IgD-negative memory B cell (primary cell): ENCODE measurements at regions not wholly inside any gene's neighbourhood (a gene's known extent, or its start where the extent isn't known, plus 50 kb on each side); places are given as distances from the start of the nearest gene placed in this dataset.
"Not testable (repeated sequence)": the region's sequence is repeated elsewhere in the genome, so short reads cannot be mapped to it uniquely, and the experiment has no call there.

Experiments
- H3K27ac Mint-ChIP-seq, 3 donors: one replicate each; pipeline ENCODE4 v1.8.0; 2020 to 2022; ENCODE audit warnings: mild to moderate bottlenecking in 3 of 3, mixed read lengths in 3 of 3, moderate library complexity in 1 of 3
- H3K27me3 Mint-ChIP-seq: one replicate; pipeline ENCODE4 v1.8.0; 2021; ENCODE audit warnings: mixed read lengths
- H3K36me3 Mint-ChIP-seq: one replicate; pipeline ENCODE4 v1.8.0; 2020; ENCODE audit warnings: mild to moderate bottlenecking, mixed read lengths
- H3K4me1 Mint-ChIP-seq, 3 donors: one replicate each; pipeline ENCODE4 v1.8.0; 2020 to 2022; ENCODE audit warnings: mixed read lengths in 3 of 3, mild to moderate bottlenecking in 1 of 3
- H3K4me3 Mint-ChIP-seq, 4 donors: one replicate each; pipeline ENCODE4 v1.8.0; 2020 to 2022; ENCODE audit warnings: mild to moderate bottlenecking in 4 of 4, mixed read lengths in 4 of 4, moderate library complexity in 3 of 4
- H3K9me3 Mint-ChIP-seq, 3 donors: one replicate each; pipeline ENCODE4 v1.8.0; 2020 to 2021; ENCODE audit warnings: mixed read lengths in 3 of 3, mild to moderate bottlenecking in 1 of 3

DNA sequence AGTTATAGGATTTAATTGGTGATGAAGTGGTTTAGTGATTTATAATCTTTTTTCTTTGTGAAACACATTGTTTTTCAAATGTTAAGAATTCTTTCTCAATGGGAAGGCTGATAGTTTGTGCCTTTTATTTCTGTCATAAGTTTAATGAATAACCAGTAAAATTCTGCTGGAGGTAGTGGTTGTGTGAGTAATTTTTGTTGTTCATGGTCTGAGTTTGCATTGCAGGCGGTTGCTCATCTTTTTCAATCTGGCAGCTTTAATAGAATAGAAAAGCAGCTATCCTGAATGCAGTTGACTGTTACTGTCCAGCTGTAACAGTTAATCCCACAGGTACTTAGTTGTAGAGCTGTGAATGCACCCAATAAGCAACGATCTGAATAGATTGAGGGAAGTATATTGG is 215.6 kb upstream of the AFF2 start:
- Mint-ChIP-seq H3K4me3 (no peak overlapping the region), H3K9me3 (no peaks in the 10 kb centered on the region), H3K27ac (no peak overlapping the region), H3K36me3 (no peaks in the 10 kb centered on the region), H3K27me3 (peaks cover 3% of the 10 kb centered on the region), H3K4me1 (peaks cover 1 to 10% (median 2%) of the 10 kb centered on the region in 3 donors)

GRCh38 chrX:148288451-148288850 is 212.0 kb upstream of the AFF2 start:
- Mint-ChIP-seq H3K4me3 (no peak overlapping the region), H3K27me3 (peaks cover 3% of the 10 kb centered on the region), H3K27ac (no peak overlapping the region), H3K4me1 (peaks cover 0 to 6% (median 0%) of the 10 kb centered on the region in 3 donors), H3K36me3 (no peaks in the 10 kb centered on the region), H3K9me3 (no peaks in the 10 kb centered on the region)

GRCh38 chrX:148290041-148290440 is 210.4 kb upstream of the AFF2 start:
- Mint-ChIP-seq H3K4me3 (no peak overlapping the region), H3K27me3 (peaks cover 3% of the 10 kb centered on the region), H3K27ac (no peak overlapping the region), H3K36me3 (no peaks in the 10 kb centered on the region), H3K4me1 (no peaks in the 10 kb centered on the region), H3K9me3 (no peaks in the 10 kb centered on the region)

- no peak overlapping the region for H3K27ac Mint-ChIP-seq
- H3K9me3 Mint-ChIP-seq, result no peaks in the 10 kb centered on the region
- no peak overlapping the region for H3K4me3 Mint-ChIP-seq
- H3K36me3 Mint-ChIP-seq, result no peaks in the 10 kb centered on the region
- no peaks in the 10 kb centered on the region for H3K27me3 Mint-ChIP-seq
- H3K4me1 Mint-ChIP-seq, result no peaks in the 10 kb centered on the region
Measured at GRCh38 chrX:148290931-148291330, 209.5 kb upstream of the AFF2 start.

- Mint-ChIP-seq H3K27me3 (no peaks in the 10 kb centered on the region), H3K9me3 (peaks cover 0 to 2% (median 1%) of the 10 kb centered on the region in 3 donors), H3K4me1 (no peaks in the 10 kb centered on the region), H3K4me3 (no peak overlapping the region), H3K27ac (no peak overlapping the region), H3K36me3 (no peaks in the 10 kb centered on the region)
Measured at GRCh38 chrX:148298737-148299136, 201.7 kb upstream of the AFF2 start.

DNA sequence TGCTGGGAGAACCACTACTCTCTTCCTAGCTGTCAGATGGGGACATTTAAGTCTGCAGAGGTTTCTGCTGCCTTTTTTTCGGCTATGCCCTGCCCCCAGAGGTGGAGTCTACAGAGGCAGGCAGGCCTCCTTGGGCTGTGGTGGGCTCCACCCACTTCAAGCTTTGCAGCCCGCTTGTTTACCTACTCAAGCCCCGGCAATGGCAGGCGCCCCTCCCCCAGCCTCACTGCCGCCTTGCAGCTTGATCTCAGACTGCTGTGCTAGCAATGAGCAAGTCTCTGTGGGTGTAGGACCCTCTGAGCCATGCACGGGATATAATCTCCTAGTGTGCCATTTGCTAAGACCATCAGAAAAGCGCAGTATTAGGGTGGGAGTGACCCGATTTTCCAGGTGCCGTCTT is 195.2 kb upstream of the AFF2 start:
- not testable (repeated sequence) for H3K9me3 Mint-ChIP-seq, H3K4me3 Mint-ChIP-seq, H3K36me3 Mint-ChIP-seq, H3K4me1 Mint-ChIP-seq, H3K27me3 Mint-ChIP-seq, H3K27ac Mint-ChIP-seq

GRCh38 chrX:148309413-148309812 is 191.0 kb upstream of the AFF2 start:
- H3K27me3 Mint-ChIP-seq, result peaks cover 3% of the 10 kb centered on the region
- H3K4me1 Mint-ChIP-seq, result peaks cover 2 to 7% (median 4%) of the 10 kb centered on the region in 3 donors
- H3K27ac Mint-ChIP-seq, result no peak overlapping the region

GRCh38 chrX:148310426-148311165 is 189.8 kb upstream of the AFF2 start:
- Mint-ChIP-seq H3K27me3 (peaks cover 3% of the 10 kb centered on the region), H3K36me3 (no peaks in the 10 kb centered on the region), H3K4me1 (peaks cover 2 to 7% (median 4%) of the 10 kb centered on the region in 3 donors), H3K4me3 (no peak overlapping the region), H3K27ac (no peak overlapping the region), H3K9me3 (peaks cover 0 to 6% (median 1%) of the 10 kb centered on the region in 3 donors)

More at GRCh38 chrX:148309413-148309812, 191.0 kb upstream of the AFF2 start:
- Mint-ChIP-seq H3K36me3 (no peaks in the 10 kb centered on the region), H3K9me3 (peaks cover 0 to 6% (median 1%) of the 10 kb centered on the region in 3 donors), H3K4me3 (no peak overlapping the region)

DNA sequence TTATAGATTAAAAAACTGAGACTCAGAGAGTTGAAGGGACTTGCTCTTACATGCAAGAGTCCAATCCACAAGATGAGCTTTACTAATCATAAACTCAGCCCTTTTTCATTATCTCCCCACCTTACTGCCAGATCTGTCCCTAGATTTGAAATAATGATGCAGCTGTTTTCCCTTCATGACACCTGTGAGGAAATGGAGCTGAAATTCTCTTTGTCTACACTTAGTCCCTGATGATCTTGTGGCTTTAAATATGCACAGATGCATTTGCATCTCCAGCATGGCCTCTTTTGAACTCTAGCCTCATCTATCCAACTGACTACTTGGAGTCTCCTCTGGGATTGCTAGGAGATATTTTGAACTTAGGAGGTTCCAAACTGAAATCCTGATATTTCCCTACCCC is 188.9 kb upstream of the AFF2 start:
- Mint-ChIP-seq H3K4me3 (no peak overlapping the region), H3K27ac (no peak overlapping the region), H3K9me3 (peaks cover 0 to 6% (median 1%) of the 10 kb centered on the region in 3 donors), H3K36me3 (no peaks in the 10 kb centered on the region), H3K27me3 (peaks cover 3% of the 10 kb centered on the region), H3K4me1 (peaks cover 2 to 10% (median 4%) of the 10 kb centered on the region in 3 donors)

- H3K27ac Mint-ChIP-seq, result no peak overlapping the region
- H3K4me3 Mint-ChIP-seq, result no peak overlapping the region
- no peaks in the 10 kb centered on the region for H3K27me3 Mint-ChIP-seq
- peaks cover 2 to 11% (median 4%) of the 10 kb centered on the region in 3 donors for H3K4me1 Mint-ChIP-seq
- H3K36me3 Mint-ChIP-seq, result no peaks in the 10 kb centered on the region
- H3K9me3 Mint-ChIP-seq, result peaks cover 0 to 6% (median 3%) of the 10 kb centered on the region in 3 donors
Measured at GRCh38 chrX:148314876-148315275, 185.5 kb upstream of the AFF2 start.

GRCh38 chrX:148316446-148316845 is 184.0 kb upstream of the AFF2 start:
- no peak overlapping the region for H3K4me3 Mint-ChIP-seq
- no peak overlapping the region for H3K27ac Mint-ChIP-seq
- no peaks in the 10 kb centered on the region for H3K27me3 Mint-ChIP-seq
- H3K36me3 Mint-ChIP-seq, result no peaks in the 10 kb centered on the region
- peaks cover 0 to 6% (median 0%) of the 10 kb centered on the region in 3 donors for H3K4me1 Mint-ChIP-seq
- H3K9me3 Mint-ChIP-seq, result peaks cover 0 to 6% (median 3%) of the 10 kb centered on the region in 3 donors

- H3K4me1 Mint-ChIP-seq, result no peaks in the 10 kb centered on the region
- H3K27ac Mint-ChIP-seq, result peak overlapping the region in 1 of 3 donors; percentile 50
- no peaks in the 10 kb centered on the region for H3K36me3 Mint-ChIP-seq
- peaks cover 1% of the 10 kb centered on the region for H3K27me3 Mint-ChIP-seq
- peaks cover 0 to 2% (median 2%) of the 10 kb centered on the region in 3 donors for H3K9me3 Mint-ChIP-seq
- H3K4me3 Mint-ChIP-seq, result no peak overlapping the region
Measured at GRCh38 chrX:148322906-148323305, 177.5 kb upstream of the AFF2 start.

GRCh38 chrX:148333989-148334388 is 166.4 kb upstream of the AFF2 start:
- H3K27ac Mint-ChIP-seq, result peak overlapping the region in 1 of 3 donors; percentile 39
- no peaks in the 10 kb centered on the region for H3K36me3 Mint-ChIP-seq
- H3K27me3 Mint-ChIP-seq, result peaks cover 5% of the 10 kb centered on the region
- no peaks in the 10 kb centered on the region for H3K9me3 Mint-ChIP-seq
- H3K4me1 Mint-ChIP-seq, result peaks cover 4 to 10% (median 5%) of the 10 kb centered on the region in 3 donors
- no peak overlapping the region for H3K4me3 Mint-ChIP-seq

DNA sequence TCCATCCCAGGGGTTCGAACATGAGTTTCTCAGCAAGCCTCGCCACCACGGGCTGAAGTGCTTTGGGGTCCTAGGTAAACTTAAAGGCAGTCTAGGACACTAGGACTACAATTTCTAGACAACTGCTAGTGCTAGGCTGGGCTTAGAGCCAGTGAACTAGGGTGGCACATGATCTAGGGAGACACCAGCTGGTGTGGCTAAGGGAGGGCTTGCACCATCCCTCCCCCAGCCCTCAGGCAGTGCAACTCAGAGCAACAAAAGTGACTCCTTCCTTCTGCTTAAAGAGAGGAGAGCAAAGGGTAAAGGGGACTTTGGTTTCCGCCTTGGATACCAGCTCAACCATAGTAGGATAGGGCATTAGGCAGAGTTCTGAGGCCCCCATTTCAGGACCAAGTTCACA is 162.5 kb upstream of the AFF2 start:
- H3K27me3 Mint-ChIP-seq, result peaks cover 1% of the 10 kb centered on the region
- no peaks in the 10 kb centered on the region for H3K36me3 Mint-ChIP-seq
- no peaks in the 10 kb centered on the region for H3K9me3 Mint-ChIP-seq
- peaks cover 4 to 10% (median 5%) of the 10 kb centered on the region in 3 donors for H3K4me1 Mint-ChIP-seq
- no peak overlapping the region for H3K4me3 Mint-ChIP-seq
- peak overlapping the region in 1 of 3 donors; percentile 6 for H3K27ac Mint-ChIP-seq

GRCh38 chrX:148354916-148355315 is 145.5 kb upstream of the AFF2 start:
- Mint-ChIP-seq H3K4me1 (no peaks in the 10 kb centered on the region), H3K9me3 (peaks cover 1 to 7% (median 5%) of the 10 kb centered on the region in 3 donors), H3K27me3 (peaks cover 2% of the 10 kb centered on the region), H3K36me3 (peaks cover 3% of the 10 kb centered on the region), H3K4me3 (no peak overlapping the region), H3K27ac (peak overlapping the region in 1 of 3 donors; percentile 67)

- H3K27me3 Mint-ChIP-seq, result peaks cover 2% of the 10 kb centered on the region
- peaks cover 2% of the 10 kb centered on the region for H3K36me3 Mint-ChIP-seq
- H3K27ac Mint-ChIP-seq, result no peak overlapping the region
- no peak overlapping the region for H3K4me3 Mint-ChIP-seq
- no peaks in the 10 kb centered on the region for H3K9me3 Mint-ChIP-seq
- no peaks in the 10 kb centered on the region for H3K4me1 Mint-ChIP-seq
Measured at GRCh38 chrX:148361641-148362040, 138.8 kb upstream of the AFF2 start.
